Gastroesophageal sphincter (tissue), 3 donors: ENCODE measurements at regions not wholly inside any gene's neighbourhood (a gene's known extent, or its start where the extent isn't known, plus 50 kb on each side); places are given as distances from the start of the nearest gene placed in this dataset.

Source experiments
- CTCF ChIP-seq, 4 experiments: fragments of 200-600 bp in 2 of 4; fragments of 450-650 bp in 2 of 4; sonication (generic) in 1 of 4; IDR thresholded peaks; one replicate each; pipeline ENCODE4 v1.5.1; 2017 to 2019; ENCODE audit warnings: antibody characterized with exemption in 4 of 4, mild to moderate bottlenecking in 2 of 4, moderate library complexity in 2 of 4
- EP300 ChIP-seq: sonication (generic); formaldehyde crosslinking; IDR thresholded peaks from one replicate; pipeline ENCODE4 v1.6.1; 2017; ENCODE audit warnings: antibody characterized with exemption, mild to moderate bottlenecking
- POLR2A ChIP-seq, 2 donors: fragments of 450-650 bp; IDR thresholded peaks; one replicate each; pipeline ENCODE4 v1.6.1; 2017; ENCODE audit warnings: antibody characterized with exemption in 2 of 2, mild to moderate bottlenecking in 2 of 2, moderate library complexity in 1 of 2
- POLR2AphosphoS5 ChIP-seq: sonication (generic); formaldehyde crosslinking; IDR thresholded peaks from one replicate; pipeline ENCODE4 v1.6.1; 2017; ENCODE audit warnings: antibody characterized with exemption

- TF ChIP-seq CTCF (IDR thresholded peaks at IDR 0.05) (no peak), POLR2A (IDR thresholded peaks at IDR 0.05) (no peak), POLR2AphosphoS5 (no peak), EP300 (no peak)
Measured at GRCh38 chrX:25277574-25277973, 261.8 kb upstream of the ARX start.
